GM12872 (cell line): ENCODE measurements at regions not wholly inside any gene's neighbourhood (a gene's known extent, or its start where the extent isn't known, plus 50 kb on each side); places are given as distances from the start of the nearest gene placed in this dataset.

Experiments
- CTCF ChIP-seq: IDR thresholded peaks from 3 replicates; pipeline ENCODE4 v1.5.1; 2011; ENCODE audit warnings: low read depth, mild to moderate bottlenecking, low read length, moderate library complexity; ENCODE audit not compliant: insufficient read depth

GRCh38 chr4:74845834-74846233, 51.5 kb upstream of the BTC start:
- TF ChIP-seq CTCF: no peak
